ENCODE measurements at regions not wholly inside any gene's neighbourhood (a gene's known extent, or its start where the extent isn't known, plus 50 kb on each side); places are given as distances from the start of the nearest gene placed in this dataset.
"Not testable (repeated sequence)": the region's sequence is repeated elsewhere in the genome, so short reads cannot be mapped to it uniquely, and the experiment has no call there.

DNA sequence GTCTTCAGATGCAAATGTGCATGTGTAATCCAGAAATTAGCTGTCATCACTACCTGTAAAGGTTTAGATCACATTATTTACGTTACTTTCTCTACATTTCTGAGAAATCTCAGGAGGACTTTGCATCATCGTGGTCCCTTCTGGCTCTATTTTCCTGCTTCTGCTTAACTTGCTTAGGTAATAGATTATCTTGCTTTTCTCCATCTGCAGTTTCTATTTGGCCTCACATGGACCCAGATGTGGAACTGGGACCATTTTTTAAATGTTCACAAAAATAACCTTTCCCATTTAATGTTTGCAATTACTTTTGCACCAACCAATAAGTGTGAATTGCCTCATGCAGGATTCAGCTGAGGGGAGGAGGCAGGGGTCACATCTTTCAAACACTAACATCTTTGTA is 278.4 kb upstream of the SEMA3C start:
- intact Hi-C loops (cut with micrococcal nuclease): no loop called here
- DNase-seq (ENCODE audit: low spot score): no peak
- Mint-ChIP-seq H3K4me1 (ENCODE audit: low read depth) (no peaks in the 10 kb centered on the region), H3K27ac (no peak overlapping the region), H3K36me3 (ENCODE audit: low read depth) (no peaks in the 10 kb centered on the region), H3K27me3 (ENCODE audit: low read depth) (no peaks in the 10 kb centered on the region), H3K4me3 (ENCODE audit: low read depth) (no peak overlapping the region), H3K9me3 (peaks cover 5% of the 10 kb centered on the region)

DNA sequence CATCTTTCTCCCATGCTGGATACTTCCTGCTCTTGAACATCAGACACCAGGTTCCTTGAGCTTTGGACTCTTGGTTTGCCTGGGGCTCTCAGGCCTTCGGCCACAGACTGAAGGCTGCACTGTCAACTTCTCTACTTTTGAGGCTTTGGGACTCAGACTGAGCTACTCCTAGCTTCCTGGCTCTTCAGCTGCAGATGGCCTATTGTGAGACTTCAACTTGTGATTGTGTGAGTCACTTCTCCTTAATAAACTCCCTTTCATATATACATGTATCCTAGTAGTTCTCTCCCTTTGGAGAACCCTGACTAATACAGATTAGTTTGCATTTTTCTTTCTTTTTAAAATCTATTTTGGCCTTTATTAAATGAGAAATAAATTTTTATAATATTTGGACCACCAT is 276.2 kb upstream of the SEMA3C start:
- Mint-ChIP-seq H3K27me3 (ENCODE audit: low read depth) (no peaks in the 10 kb centered on the region), H3K36me3 (ENCODE audit: low read depth) (no peaks in the 10 kb centered on the region), H3K4me1 (ENCODE audit: low read depth) (no peaks in the 10 kb centered on the region), H3K27ac (no peak overlapping the region), H3K9me3 (peaks cover 1% of the 10 kb centered on the region), H3K4me3 (ENCODE audit: low read depth) (no peak overlapping the region)
- intact Hi-C loops (cut with micrococcal nuclease): no loop called here
- DNase-seq (ENCODE audit: low spot score): no peak

DNA sequence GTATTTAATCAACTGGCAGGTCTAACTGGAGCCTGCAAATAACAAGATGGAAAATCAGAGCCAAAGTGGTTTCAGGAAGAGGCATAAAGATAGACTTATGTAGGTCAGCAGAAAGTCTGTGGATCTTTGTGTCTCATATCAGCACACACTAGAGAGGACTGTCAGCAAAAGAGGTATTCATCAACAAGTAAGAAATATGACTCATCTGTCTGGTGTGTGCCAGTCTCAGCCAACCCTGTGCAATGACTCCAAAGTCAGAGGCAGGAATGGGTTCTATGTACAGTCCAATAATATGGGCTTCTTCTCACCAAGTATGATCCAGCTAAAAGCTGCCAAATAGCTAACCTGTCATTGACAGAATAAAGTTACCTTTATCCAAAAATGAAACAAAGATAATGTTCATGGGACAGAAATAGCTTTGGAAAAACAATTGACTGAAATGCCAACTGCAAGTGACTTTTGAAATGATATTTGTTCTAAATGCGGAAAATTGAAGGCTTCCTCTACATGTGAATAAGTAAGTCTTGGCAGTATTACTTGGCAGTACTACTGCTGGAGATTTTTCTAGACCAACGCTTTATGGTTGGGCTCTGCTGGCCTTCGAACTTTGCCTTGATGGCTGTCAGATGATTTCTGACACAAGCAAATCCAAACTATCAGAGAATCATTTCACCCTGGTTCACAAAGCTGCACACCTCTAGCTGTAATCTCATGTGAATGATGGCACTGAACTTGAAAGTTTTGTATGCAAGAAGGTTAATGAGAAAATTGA is 272.3 kb upstream of the SEMA3C start:
- no peak for DNase-seq (ENCODE audit: low spot score)
- H3K4me3 Mint-ChIP-seq (ENCODE audit: low read depth): no peak overlapping the region
- intact Hi-C loops (cut with micrococcal nuclease): no loop called here
- H3K27ac Mint-ChIP-seq: no peak overlapping the region
- no peaks in the 10 kb centered on the region for H3K36me3 Mint-ChIP-seq (ENCODE audit: low read depth)
- H3K9me3 Mint-ChIP-seq: peaks cover 3% of the 10 kb centered on the region
- no peaks in the 10 kb centered on the region for H3K27me3 Mint-ChIP-seq (ENCODE audit: low read depth)
- H3K4me1 Mint-ChIP-seq (ENCODE audit: low read depth): no peaks in the 10 kb centered on the region

DNA sequence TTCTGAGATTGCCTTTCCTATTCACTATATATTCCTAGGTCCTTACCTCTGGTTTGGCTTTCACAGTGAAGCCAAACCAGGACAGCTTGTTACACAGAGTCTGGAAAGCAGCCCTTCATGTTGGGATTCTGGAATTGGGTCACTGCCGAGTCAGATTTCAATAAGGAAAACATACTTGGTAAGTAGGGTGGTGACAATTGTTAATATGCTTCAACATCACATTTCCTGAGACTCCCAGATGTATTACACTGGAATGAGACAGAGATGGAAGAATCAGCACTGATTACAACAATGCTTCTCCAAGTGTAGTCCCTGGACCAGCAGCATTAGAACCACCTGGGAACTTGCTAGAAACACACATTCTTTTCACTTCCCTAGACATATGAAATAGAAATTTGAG is 268.9 kb upstream of the SEMA3C start:
- Mint-ChIP-seq H3K27ac (no peak overlapping the region), H3K27me3 (ENCODE audit: low read depth) (no peaks in the 10 kb centered on the region), H3K4me1 (ENCODE audit: low read depth) (no peaks in the 10 kb centered on the region), H3K4me3 (ENCODE audit: low read depth) (no peak overlapping the region), H3K36me3 (ENCODE audit: low read depth) (no peaks in the 10 kb centered on the region), H3K9me3 (peaks cover 3% of the 10 kb centered on the region)
- no peak for DNase-seq (ENCODE audit: low spot score)
- intact Hi-C loops (cut with micrococcal nuclease): no loop called here

DNA sequence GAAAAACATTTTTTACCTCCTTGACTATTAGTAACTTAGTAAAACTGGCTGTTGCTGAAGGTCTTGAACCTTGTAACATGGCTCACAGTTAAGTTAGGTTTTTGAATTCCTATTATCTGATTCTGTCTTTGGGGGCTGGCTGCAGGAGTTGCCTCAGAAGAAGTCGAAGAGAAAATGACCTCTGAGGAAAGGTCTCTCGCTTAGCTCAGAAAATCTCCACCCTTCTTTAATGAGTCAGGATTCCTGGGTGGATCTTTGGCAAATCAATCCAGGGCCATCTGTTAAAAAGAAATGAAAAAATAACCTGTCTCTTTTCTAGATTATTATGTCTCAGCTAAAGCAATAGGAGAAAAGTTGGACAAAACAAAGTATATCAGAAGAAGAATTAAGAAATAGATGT is 267.8 kb upstream of the SEMA3C start:
- Mint-ChIP-seq H3K4me3 (ENCODE audit: low read depth) (no peak overlapping the region), H3K27me3 (ENCODE audit: low read depth) (no peaks in the 10 kb centered on the region), H3K9me3 (peaks cover 3% of the 10 kb centered on the region), H3K4me1 (ENCODE audit: low read depth) (no peaks in the 10 kb centered on the region), H3K36me3 (ENCODE audit: low read depth) (no peaks in the 10 kb centered on the region), H3K27ac (no peak overlapping the region)
- DNase-seq (ENCODE audit: low spot score): no peak
- intact Hi-C loops (cut with micrococcal nuclease): no loop called here

GRCh38 chr7:81185072-81185471 is 266.2 kb upstream of the SEMA3C start:
- H3K4me1 Mint-ChIP-seq (ENCODE audit: low read depth): no peaks in the 10 kb centered on the region
- no peaks in the 10 kb centered on the region for H3K36me3 Mint-ChIP-seq (ENCODE audit: low read depth)
- no peak overlapping the region for H3K4me3 Mint-ChIP-seq (ENCODE audit: low read depth)
- H3K9me3 Mint-ChIP-seq: peaks cover 8% of the 10 kb centered on the region
- H3K27ac Mint-ChIP-seq: no peak overlapping the region
- intact Hi-C loops (cut with micrococcal nuclease): no loop called here
- no peak for DNase-seq (ENCODE audit: low spot score)
- H3K27me3 Mint-ChIP-seq (ENCODE audit: low read depth): no peaks in the 10 kb centered on the region

GRCh38 chr7:81183326-81183725 is 264.5 kb upstream of the SEMA3C start:
- H3K36me3 Mint-ChIP-seq (ENCODE audit: low read depth): no peaks in the 10 kb centered on the region
- intact Hi-C loops (cut with micrococcal nuclease): no loop called here
- no peak for DNase-seq (ENCODE audit: low spot score)
- H3K4me3 Mint-ChIP-seq (ENCODE audit: low read depth): no peak overlapping the region
- H3K27ac Mint-ChIP-seq: no peak overlapping the region
- peaks cover 16% of the 10 kb centered on the region for H3K9me3 Mint-ChIP-seq
- H3K4me1 Mint-ChIP-seq (ENCODE audit: low read depth): no peaks in the 10 kb centered on the region
- H3K27me3 Mint-ChIP-seq (ENCODE audit: low read depth): no peaks in the 10 kb centered on the region

DNA sequence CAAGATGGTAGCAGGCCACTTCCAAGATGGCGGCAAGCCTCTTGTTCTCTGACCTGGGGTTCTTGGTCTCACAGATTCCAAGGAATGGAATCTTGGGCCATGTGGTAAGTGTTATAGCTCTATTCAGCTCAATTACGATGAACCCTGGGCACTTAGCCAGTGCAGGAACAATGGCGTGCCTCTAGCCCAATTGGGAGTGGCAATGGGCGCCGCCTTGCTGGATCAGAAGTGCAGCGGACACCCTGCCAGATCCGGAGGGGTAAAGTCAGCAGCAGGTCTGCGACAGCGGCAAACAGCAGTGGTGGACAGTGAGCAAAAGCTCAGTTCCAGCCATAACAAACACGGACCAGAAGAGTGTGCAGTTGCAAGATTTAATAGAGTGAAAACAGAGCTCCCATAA is 263.2 kb upstream of the SEMA3C start:
- H3K9me3 Mint-ChIP-seq: peaks cover 14% of the 10 kb centered on the region
- H3K4me1 Mint-ChIP-seq (ENCODE audit: low read depth); H3K36me3 Mint-ChIP-seq (ENCODE audit: low read depth); intact Hi-C loops (cut with micrococcal nuclease); DNase-seq (ENCODE audit: low spot score); H3K27me3 Mint-ChIP-seq (ENCODE audit: low read depth); H3K27ac Mint-ChIP-seq; H3K4me3 Mint-ChIP-seq (ENCODE audit: low read depth): not testable (repeated sequence)

DNA sequence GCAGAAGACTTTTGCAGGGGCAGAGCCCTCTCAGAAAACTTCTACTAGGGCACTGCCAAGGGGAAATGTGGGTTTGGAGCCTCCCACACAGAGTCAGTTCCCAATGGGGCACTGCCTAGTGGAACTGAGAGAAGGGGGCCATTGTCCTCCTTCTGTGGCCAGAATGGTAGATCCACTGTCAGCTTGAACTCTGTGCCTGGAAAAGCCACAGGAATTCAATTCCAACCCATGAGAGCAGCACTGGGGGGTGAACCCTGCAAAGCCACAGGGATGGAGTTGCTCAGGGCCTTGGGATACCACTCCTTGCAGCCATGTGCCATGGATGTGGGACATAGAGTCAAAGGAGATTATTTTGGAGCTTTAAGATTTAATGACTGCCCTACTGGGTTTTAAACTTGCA is 262.2 kb upstream of the SEMA3C start:
- H3K4me3 Mint-ChIP-seq (ENCODE audit: low read depth): no peak overlapping the region
- no peaks in the 10 kb centered on the region for H3K27me3 Mint-ChIP-seq (ENCODE audit: low read depth)
- peaks cover 14% of the 10 kb centered on the region for H3K9me3 Mint-ChIP-seq
- no peak overlapping the region for H3K27ac Mint-ChIP-seq
- H3K36me3 Mint-ChIP-seq (ENCODE audit: low read depth): no peaks in the 10 kb centered on the region
- H3K4me1 Mint-ChIP-seq (ENCODE audit: low read depth): no peaks in the 10 kb centered on the region
- intact Hi-C loops (cut with micrococcal nuclease): no loop called here
- DNase-seq (ENCODE audit: low spot score): no peak

DNA sequence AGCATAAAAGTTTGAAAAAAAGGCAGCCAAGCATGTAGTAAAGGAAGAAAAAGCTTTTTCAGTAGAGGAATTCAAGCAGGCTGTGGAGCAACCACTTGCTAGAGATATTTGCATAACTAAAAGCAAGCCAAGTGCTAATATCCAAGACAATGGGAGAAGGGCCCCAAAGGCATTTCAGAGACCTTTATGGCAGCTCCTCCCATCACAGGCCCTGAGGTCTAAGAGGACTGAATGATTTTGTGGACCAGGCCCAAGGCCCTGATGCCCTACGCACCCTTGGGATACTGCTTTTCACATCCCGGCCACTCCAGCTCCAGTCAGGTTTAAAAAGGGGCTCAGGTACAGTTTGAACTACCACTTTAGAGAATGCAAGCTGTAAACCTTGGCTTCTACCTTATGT is 261.7 kb upstream of the SEMA3C start:
- Mint-ChIP-seq H3K9me3 (peaks cover 14% of the 10 kb centered on the region), H3K27me3 (ENCODE audit: low read depth) (no peaks in the 10 kb centered on the region), H3K36me3 (ENCODE audit: low read depth) (no peaks in the 10 kb centered on the region), H3K4me1 (ENCODE audit: low read depth) (no peaks in the 10 kb centered on the region), H3K27ac (no peak overlapping the region), H3K4me3 (ENCODE audit: low read depth) (no peak overlapping the region)
- intact Hi-C loops (cut with micrococcal nuclease): no loop called here
- DNase-seq (ENCODE audit: low spot score): no peak

GRCh38 chr7:81175275-81175940 is 256.6 kb upstream of the SEMA3C start:
- no peak overlapping the region for H3K27ac Mint-ChIP-seq
- H3K4me1 Mint-ChIP-seq (ENCODE audit: low read depth): no peaks in the 10 kb centered on the region
- no peak for DNase-seq (ENCODE audit: low spot score)
- no peaks in the 10 kb centered on the region for H3K27me3 Mint-ChIP-seq (ENCODE audit: low read depth)
- no peak overlapping the region for H3K4me3 Mint-ChIP-seq (ENCODE audit: low read depth)
- no peaks in the 10 kb centered on the region for H3K36me3 Mint-ChIP-seq (ENCODE audit: low read depth)
- intact Hi-C loops (cut with micrococcal nuclease): no loop called here
- peaks cover 12% of the 10 kb centered on the region for H3K9me3 Mint-ChIP-seq

- no peaks in the 10 kb centered on the region for H3K27me3 Mint-ChIP-seq (ENCODE audit: low read depth)
- H3K27ac Mint-ChIP-seq: no peak overlapping the region
- H3K4me3 Mint-ChIP-seq (ENCODE audit: low read depth): no peak overlapping the region
- H3K9me3 Mint-ChIP-seq: peaks cover 3% of the 10 kb centered on the region
- H3K4me1 Mint-ChIP-seq (ENCODE audit: low read depth): no peaks in the 10 kb centered on the region
- no peaks in the 10 kb centered on the region for H3K36me3 Mint-ChIP-seq (ENCODE audit: low read depth)
- intact Hi-C loops (cut with micrococcal nuclease): no loop called here
- no peak for DNase-seq (ENCODE audit: low spot score)
Measured at GRCh38 chr7:81173766-81174281, 255.0 kb upstream of the SEMA3C start.

- H3K27ac Mint-ChIP-seq: no peak overlapping the region
- no peak for DNase-seq (ENCODE audit: low spot score)
- no peaks in the 10 kb centered on the region for H3K36me3 Mint-ChIP-seq (ENCODE audit: low read depth)
- H3K27me3 Mint-ChIP-seq (ENCODE audit: low read depth): no peaks in the 10 kb centered on the region
- no peaks in the 10 kb centered on the region for H3K9me3 Mint-ChIP-seq
- no peaks in the 10 kb centered on the region for H3K4me1 Mint-ChIP-seq (ENCODE audit: low read depth)
- no peak overlapping the region for H3K4me3 Mint-ChIP-seq (ENCODE audit: low read depth)
- intact Hi-C loops (cut with micrococcal nuclease): no loop called here
Measured at GRCh38 chr7:81170291-81170690, 251.4 kb upstream of the SEMA3C start.
